ELF-1 (cell line): ENCODE measurements at regions not wholly inside any gene's neighbourhood (a gene's known extent, or its start where the extent isn't known, plus 50 kb on each side); places are given as distances from the start of the nearest gene placed in this dataset.

Experiments
- DNase-seq: peaks from one replicate; pipeline ENCODE4 v3.0.0-alpha.2; 2016; ENCODE audit warnings: low read depth, low spot score

DNA sequence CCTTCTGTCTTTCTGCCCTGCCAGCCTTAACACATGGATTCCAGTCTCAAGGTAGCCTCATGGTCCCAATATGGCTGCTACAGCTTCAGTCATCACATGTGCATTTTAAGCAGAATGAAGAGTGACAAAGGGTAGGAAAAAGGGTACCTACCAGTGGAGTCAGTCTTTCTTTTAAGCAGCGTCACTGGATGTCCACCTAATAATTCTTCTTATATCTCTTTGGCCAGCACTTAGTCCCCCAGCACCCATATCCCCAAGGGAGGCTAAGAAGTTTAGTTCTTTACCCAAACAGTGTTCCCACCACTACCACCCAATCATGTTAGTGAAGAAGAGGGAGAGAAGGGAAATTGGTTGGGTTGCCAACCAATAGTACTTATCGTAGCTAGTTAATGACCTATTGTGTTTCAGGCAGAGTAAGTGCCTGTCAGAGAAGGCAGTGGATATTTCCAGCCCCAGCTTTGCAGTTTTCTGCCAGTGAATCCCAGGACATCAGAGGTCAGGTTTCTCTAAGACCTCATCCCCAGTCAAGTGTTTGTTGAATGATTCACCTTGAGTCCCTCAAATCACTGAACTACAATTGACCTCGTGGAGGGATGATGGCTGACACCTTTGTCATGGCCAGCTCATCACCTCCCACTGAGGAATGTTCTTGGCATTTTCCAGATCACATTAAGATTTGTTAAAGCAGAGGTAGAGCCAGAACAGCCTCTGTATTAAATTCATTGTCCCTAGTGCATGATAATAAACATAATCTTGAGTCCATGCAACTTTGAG lies 250.9 kb upstream of the CRY1 start:
- no peak for DNase-seq

DNA sequence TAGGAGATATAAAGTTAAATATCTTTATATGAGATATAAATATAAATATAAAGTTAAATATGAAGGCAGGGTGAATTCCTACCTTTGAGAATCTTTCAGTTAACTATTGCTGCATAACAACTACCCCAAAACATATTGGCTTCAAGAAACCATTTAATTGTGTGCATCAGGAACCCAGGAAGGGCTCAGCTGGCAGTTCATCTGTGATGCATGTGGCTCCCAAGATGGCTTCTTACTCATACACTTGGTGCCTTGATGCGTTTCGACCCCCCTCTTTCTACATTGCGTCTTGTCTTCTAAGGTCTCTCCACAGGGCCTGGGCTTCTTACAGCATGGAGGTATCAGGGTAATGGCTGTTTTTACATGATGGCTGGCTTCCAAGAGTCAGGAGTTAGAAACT lies 253.9 kb upstream of the CRY1 start:
- DNase-seq = no peak

DNA sequence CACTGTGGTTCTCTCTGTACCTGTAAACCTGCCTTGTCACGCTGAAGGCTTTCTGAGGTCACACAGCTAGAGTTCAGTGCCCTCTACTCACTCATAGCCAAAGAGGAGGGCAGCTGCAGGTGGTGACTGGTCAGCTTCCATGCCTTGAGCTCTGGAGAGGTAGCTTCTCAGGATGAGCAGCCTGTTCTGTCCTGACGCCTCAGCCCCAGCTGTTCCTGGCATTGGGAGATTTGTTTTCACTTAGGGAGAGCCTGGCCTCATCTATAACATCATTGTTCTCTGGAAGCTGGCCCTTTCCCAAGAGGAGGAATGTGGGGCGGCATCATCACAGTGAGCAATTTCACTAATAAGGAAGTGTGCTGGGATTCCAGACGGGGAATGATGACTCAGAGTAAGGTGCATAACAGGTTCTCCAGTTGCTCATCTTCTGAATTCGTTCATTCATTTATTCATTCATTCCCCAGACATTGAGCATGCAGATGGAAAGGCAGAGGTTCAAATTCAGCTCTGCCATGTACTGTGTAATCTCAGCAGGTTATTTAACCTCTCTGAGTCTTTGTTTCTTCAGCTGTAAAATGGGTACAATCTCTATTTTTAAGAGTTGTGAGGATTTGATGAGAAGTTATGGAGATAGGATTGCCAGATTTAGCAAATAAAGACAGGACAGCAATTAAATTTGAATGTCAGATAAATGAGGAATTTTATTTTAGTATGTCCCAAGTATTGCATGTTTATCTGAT lies 255.8 kb upstream of the CRY1 start:
- DNase-seq = peak; percentile 40

DNA sequence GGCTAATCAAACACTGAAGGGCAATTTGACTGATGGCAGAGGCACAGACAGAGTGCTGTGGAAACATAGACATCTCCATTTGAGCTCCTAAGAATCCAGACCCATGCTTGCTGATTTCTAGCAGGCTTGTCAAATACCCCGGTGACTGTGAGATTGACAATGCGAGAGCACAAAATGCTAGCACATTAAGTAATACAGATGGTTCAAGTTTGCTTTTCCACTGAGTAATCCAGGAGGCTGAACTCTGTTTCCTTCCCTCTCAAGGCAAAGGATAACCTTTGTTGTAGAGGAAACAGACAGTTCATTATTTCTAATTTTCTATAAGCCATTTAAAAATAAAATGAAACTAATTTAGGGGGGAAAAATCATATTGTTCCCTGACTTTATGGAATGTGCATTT lies 256.5 kb upstream of the CRY1 start:
- DNase-seq = no peak

DNA sequence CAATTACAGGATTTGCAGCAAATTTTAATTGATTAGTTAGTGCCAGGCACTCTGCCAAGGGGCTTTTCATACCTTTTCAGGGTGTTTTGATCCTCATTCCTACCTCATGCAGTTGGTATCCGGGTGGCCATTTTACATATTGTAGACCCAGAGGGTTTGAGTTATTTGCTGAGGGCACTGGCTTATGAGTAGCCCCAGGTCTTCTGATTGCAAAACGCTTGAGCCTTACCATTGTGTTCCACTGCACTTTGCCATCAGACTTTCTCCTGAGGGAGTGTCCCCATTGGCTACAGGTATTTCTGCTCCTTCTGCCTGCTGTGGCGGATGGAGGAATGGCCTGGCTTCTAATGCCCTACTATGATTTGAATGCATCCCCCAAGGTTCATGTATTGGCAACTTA lies 257.8 kb upstream of the CRY1 start:
- no peak for DNase-seq

DNA sequence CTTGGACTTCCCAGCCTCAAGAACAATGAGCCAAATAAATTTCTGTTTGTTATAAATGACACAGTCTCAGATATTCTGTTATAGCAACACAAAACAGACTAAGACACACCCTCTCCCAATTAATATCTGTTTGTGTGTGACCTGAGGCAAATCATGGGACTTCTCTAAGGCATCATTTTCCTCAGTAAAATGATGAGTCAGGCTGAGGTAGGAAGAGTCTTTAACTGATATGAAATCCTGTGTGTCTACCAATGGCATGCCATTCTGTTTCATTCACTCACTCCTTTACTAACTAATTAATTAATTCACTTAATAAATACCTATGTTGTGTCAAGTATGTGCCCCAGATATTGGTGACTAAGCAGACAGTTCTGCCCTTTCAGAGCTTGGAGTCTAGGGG lies 258.4 kb upstream of the CRY1 start:
- no peak for DNase-seq

DNA sequence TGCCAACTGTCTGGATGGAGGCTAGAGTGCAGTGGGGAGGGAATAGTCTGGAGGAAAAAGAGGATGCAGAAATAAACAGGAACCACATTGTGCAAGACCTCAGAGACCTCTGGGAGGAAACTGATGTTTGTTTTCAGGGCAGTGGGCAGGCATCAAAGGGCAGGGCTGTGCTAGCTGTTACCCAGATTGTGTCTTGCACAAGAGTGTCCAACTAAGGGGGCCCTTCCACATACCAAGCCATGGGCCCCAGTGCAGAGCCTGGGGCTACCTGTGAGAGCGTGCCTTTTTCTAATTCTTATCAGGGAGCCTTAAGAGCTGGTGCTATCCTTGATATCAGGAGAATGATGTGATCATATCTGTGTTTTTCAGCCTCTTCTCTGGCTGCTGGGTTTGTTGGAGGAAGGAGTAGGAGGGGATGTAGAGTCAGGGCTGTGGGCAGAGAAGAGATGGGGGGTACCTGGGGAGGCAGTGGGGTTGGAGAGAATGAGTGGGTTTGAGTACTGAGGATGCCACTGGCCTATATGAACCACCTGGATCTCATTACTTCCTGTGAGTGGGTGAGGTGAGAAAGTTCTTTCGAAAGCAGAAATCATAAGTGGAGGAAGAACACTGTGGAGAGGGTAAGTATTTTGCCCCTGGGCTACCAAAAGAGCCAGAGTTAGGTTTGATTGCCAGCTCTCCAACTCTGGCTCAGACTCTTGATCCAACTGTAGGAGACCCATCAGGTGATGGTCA lies 259.2 kb upstream of the CRY1 start:
- DNase-seq = no peak

DNA sequence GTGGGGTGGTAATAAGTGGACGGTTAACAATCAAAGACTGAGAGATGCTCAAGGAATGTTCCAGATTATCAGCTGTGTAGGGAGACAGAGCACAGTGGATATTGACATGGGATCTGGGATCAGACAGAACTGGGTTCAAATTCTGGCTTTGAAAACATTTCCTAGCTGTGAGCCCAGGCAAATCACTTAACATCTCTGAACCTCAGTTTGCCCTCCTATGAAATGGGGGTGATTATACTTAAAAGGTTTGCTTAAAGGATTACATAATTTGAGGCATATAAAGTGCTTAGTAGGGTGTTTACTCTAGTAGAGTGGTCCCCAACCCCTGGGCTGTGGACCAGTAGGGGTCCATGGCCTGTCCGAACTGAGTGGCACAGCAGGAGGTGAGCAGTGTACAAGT lies 260.0 kb upstream of the CRY1 start:
- DNase-seq = no peak

DNA sequence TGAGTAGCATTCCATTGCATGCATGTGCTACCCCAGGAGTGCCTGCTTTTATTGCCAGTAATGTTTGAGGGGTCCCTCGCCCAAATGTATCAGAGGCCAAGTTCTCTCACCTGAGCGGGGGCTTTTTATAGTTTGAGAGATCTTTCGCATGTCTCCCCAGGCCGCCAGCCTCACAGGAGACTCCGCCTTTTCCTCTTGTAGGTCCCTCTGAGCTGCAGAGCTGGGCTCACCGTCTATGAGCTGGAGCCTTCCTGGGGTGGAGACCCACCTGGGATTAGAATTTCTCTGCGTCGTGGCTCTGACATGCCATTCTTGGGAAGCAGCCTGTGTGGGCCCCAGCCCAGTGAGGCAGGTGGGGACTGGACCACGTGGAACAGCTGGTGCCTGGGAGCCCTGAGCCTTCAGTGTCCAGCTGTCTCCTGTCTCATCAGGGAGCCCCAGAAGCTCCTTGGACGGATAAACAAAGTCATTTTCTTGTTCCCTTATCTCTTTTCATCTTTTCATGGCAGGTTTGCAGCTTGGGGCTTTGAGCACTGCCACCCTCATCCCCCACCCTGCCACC lies 261.7 kb upstream of the CRY1 start:
- DNase-seq = no peak

DNA sequence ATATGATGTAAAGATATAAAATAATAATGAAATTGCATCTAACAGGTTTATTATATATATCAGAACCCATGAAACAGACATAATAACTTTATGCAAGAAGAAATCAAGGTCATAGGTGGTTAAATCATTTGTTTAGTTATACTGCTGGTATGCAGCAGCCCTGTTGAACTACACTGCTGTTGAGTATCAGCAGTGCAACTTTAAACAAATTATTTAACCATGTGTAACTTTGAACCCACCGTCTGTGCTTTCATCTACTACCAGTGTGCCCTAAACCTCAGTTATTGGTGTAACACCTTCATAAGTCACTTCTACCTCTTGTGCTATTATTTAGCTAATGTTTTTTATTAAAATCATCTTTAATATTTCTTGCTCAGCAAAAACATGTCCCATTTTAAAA lies 262.3 kb upstream of the CRY1 start:
- DNase-seq = no peak

DNA sequence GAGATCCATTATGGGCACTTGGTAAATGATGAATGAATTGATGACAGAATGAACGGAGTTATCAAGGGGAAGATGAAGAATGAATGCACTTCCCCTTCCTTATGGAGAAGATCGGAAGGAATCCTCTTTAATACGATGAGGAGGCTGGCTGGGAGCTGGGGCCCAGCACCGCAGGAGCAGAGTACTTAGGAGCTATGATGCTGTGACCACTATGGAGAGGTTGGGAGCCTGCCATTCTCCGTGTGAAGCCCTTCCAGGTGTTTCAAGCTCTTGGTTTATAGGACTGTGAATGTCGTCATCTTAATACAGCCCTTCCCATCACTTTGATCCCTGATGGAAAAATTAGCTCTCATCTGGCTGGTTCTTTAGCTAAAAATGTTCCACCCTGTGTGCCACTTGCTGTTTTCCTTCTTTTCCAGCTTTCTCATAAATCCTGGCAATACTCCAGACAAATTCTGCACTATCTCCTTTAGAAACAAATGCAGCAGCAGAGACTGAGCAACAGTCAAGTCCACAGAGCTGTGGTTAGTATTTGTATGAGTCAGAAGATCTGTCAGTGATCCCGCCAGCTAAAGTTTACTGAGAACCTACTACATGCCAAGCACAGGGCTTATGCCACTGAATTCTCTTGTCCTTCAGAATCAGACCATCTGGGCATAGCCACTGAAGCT lies 263.1 kb upstream of the CRY1 start:
- DNase-seq = no peak

DNA sequence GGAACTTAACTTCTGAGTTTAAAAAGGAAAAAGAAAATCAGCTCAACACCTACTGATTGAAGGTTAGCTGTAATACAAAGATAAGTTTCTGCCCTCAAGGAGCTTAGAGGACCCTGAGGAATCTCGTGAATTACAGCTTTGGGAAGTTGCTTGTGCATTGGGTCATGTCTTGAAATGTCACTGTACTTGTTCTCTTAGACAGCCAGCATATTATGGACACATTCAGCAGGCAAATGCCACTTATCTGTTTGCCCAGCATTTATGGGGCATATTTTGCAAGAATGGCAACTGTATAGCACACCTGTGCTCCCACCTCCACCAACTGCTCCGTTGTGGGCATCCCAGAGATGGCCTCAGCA lies 263.6 kb upstream of the CRY1 start:
- no peak for DNase-seq

DNA sequence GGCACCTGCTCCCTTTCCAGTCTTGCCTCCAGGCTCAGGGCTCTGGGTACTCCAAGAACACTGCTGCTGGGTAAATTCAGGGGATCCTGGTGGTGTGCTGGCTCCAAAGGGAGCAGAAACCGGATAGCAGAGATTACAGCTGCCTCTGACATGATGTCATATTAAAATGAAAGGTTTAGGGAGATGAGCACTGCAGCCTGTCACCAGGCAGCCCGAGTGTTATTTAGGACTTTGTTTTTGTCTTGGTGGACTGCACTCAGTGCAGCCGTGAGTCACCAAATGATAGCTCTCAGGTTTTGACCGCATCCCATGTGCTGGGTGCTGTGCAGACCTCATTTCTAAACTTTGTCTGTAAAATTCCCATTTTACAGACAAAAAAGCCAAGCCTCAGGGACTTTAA lies 266.0 kb upstream of the CRY1 start:
- peak; percentile 6 for DNase-seq

DNA sequence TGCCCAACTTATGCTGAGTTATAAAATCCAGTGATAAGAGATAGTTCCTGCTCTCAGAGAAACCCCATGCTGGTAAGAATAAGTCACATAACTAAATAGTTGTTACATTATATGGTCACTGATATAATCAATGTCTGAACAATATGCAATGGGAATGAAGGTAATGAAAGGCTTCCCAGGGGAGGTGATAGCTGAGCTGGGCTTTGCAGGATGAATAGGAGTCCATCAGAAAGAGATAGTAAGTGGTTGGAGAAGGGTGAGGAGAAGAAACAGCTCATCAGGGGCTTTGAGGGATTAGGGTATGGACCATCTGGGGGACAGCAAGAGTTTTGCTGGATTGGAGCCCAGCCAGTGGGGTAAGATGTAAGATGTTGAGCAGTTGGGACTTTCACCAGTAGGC lies 266.7 kb upstream of the CRY1 start:
- no peak for DNase-seq

DNA sequence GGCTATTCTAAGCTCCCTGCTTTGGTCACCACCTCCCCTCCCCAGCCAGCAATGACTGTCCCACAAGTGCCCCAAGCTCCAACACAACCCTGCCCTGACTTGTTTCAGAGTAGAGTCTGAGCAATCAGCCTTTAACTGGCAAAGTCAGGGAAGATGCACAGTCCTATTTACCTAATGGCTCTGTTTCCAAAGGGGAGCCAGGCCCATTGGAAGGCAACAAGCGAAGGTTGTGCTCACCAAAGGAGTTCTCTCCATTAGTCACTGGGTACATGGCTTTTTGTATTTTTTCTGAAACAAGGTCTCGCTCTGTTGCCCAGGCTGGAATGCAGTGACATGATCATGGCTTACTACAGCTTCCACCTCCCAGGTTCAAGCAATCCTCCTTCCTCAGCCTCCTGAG lies 267.1 kb upstream of the CRY1 start:
- no peak for DNase-seq

DNA sequence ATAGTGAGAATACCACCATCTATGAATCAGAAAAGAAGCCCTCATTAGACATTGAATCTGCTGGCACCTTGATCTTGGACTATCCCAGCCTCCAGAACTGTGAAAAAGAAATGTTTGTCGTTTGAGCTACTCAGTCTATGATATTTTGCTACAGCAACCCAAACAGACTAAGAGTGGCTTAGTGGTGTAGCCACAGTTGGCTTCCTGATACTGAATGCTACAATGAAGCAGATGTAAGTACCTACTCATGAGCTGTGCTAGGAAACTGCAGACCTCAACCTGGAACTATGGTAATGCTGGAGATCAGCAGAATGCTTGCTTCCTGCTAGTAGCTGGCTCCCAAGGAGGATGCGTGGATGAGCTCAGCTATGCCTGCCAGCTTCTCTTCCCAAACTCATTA lies 268.6 kb upstream of the CRY1 start:
- DNase-seq = no peak

DNA sequence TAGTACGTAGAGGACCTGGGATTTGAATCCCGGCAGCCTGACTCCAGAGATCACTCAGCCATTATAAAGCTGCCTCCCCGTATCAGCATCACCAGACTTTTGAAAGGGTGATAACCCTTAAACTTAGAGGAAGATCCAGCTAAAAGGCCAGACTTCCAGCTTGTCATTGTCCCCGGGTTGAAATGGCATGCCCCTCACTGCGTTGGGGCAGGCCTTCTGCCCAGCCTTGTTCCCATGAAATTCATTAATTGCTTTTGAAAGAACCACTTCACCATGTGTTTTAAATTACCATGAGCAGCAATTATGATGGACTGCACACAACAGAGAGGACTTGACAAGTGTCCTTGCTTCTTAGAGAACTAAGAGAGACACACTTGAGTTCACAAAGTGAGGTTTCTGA lies 269.6 kb upstream of the CRY1 start:
- DNase-seq = no peak

DNA sequence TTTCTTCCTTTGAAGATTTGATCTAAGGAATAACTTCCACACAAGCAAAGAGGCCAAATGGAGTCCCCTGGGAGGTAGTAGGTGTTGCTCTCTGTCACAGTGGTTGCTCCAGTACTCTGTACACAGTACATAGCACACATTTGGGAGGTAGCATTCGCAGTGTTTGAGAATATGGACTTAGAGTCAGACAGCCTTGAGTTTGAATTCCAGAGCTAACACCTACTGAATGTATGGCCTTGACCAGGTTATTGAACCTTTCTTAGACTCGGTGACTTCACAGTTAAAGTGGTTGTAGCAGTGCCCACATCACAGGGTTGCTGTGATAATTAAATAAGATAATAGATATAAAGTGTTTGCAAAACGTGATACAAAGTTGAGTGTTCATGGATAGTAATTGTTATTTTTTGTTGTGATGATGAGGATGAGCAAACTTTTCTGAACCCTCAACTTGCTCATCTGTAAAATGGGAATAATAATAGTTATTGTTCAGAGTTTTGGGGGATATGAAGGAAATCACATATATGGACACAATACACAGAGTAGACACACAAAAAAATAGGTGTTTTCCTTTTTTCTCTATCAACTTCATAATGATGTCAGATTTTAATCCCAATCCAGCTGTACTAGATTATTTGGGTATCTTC lies 271.6 kb upstream of the CRY1 start:
- no peak for DNase-seq

DNA sequence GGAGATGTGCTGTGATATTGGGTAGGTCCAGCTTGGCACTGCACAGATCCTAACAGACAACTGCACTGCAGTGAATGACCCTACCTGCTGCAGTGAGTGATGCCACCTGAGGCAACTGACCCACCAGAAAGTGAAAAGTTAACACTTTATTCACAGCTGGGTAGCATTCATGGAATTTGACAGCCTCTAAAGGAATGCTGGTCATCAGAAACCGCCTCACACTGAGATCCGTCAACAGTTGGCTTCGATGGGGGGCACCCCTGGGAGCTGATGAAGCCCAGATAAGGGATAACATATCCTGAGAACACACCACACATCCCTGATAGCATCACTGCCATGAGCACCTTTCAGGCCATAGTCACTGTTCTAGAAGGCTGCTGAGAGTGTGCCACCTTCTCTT lies 272.4 kb upstream of the CRY1 start:
- DNase-seq = no peak

DNA sequence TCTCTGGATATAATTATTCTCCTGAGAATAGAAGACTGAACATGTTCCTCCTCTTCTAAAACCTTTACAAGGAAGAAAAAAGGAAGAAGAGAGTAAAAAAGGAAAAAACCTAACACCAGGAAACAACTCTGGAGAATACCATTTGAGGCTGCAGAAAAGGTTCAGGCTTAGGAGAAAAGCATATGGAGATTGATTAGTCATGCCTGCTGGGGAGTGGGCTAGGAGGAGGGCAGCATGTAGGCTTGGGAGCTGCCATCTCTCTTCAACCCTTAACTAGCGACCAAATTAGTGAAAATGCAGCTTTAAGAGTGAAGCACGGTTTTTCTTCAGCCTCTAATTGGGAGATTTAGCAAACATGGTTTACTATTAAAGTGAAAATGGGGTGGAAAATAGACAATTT lies 273.0 kb upstream of the CRY1 start:
- no peak for DNase-seq

DNA sequence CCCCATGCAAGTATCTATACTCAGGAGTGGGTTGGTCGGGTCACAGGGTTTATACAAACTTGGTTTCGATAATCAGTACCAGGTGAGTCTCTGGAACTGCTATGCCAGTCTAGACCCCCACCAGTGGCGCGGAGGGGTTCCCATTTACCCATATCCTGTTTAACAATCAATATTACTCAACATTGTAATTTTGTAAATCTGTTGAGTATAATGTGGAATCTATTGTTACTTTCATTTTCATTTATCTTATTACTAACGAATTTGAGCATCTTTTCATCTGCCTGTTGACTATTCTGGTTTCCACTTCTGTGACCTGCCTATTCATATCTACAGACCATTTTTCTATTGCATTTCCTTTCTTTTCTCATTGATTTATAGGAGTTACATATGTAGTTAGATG lies 275.2 kb upstream of the CRY1 start:
- DNase-seq = no peak

DNA sequence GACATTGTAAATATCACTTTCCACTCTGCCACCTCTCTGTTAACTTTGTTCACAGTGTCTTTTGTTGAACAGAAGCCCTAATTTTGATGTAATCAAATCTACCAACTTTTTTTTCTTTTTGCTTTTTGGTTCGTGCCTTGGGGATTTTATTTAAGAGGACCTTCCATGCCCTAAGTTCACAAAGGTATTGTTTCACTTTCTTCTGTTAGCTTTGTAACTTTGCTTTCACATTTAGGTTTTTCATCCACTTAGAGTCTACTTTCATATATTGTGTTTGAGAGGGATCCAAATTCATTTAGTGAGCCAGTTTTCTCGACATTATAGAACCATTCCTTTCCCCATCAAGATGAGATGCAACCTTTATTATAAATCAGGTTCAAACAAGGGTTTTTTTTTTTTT lies 275.7 kb upstream of the CRY1 start:
- no peak for DNase-seq
